ENCODE measurements at regions not wholly inside any gene's neighbourhood (a gene's known extent, or its start where the extent isn't known, plus 50 kb on each side); places are given as distances from the start of the nearest gene placed in this dataset.

DNA sequence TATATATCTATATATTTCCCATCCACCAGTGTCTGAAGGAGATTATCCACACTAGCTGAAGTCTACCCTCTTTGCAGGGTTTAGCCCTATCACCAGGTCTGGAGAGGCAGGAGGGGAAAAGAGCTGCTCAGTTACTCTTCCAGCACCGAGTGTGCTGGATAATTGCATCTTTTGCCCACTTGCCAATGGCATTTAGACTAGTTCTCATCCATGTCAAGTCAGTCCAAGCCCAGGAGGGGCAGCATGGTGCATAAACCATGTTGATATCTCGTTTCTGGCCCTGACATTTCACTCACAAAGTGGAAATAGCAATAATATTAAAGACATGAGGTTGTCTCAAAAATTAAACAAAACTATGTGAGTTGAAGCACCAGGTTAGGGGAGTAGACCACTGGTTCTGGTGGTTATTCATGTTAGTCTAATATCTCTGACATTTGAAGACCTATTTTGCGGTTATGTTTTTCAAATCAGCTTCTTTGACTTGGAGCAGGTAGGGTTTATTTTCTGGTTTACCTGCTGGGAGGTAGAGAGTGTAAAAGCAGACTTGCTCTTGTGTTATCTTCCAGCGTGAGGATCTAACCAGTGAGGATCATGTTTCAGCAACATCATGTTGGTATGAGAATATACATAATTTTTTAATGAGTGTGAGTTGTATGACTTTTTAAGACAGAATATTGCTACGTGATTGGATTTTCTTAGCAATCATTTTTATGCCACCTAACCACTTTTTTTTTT is 273.2 kb upstream of the KIRREL3 start:
- TF ChIP-seq, protein P1, sequence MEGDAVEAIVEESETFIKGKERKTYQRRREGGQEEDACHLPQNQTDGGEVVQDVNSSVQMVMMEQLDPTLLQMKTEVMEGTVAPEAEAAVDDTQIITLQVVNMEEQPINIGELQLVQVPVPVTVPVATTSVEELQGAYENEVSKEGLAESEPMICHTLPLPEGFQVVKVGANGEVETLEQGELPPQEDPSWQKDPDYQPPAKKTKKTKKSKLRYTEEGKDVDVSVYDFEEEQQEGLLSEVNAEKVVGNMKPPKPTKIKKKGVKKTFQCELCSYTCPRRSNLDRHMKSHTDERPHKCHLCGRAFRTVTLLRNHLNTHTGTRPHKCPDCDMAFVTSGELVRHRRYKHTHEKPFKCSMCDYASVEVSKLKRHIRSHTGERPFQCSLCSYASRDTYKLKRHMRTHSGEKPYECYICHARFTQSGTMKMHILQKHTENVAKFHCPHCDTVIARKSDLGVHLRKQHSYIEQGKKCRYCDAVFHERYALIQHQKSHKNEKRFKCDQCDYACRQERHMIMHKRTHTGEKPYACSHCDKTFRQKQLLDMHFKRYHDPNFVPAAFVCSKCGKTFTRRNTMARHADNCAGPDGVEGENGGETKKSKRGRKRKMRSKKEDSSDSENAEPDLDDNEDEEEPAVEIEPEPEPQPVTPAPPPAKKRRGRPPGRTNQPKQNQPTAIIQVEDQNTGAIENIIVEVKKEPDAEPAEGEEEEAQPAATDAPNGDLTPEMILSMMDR (IDR thresholded peaks at IDR 0.05): no peak
- no peak for TF ChIP-seq EZH2 (IDR thresholded peaks at IDR 0.05; ENCODE audit: borderline replicate concordance, insufficient read depth, low read depth, low read length, poor library complexity, severe bottlenecking)

Measured in B cell (primary cell).